ENCODE measurements at regions not wholly inside any gene's neighbourhood (a gene's known extent, or its start where the extent isn't known, plus 50 kb on each side); places are given as distances from the start of the nearest gene placed in this dataset.

DNA sequence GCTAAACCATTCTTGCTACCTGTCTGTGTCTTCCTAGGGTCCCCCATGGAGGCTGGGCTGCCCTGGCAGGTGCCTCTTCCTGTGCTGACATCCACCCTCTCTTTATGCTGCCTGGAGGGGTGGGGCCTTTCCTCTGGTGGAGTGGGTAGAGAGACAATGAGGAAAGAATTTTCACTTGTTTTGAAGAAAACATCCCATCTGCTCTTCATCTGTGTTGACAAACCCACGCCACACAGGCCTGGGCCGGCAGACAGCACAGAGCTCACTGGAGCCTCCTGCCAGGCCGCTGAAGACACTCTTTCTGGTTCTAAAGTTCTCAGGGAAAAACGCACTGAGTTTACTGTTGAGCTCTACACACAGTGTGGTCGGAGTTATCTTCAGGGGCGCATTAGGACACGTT is 328.2 kb downstream of the GLRX3 start:
- Histone ChIP-seq H3K4me1 (ENCODE audit: control insufficient read depth in 1 of 2, insufficient read depth in 1 of 2, low read depth in 1 of 2, low read length in 1 of 2) (no peaks in the 10 kb centered on the region), H3K4me3 (ENCODE audit: low read depth in 1 of 2, low read length in 1 of 2) (no peak overlapping the region), H3K27ac (no peak overlapping the region), H3K36me3 (no peaks in the 10 kb centered on the region), H3K27me3 (no peaks in the 10 kb centered on the region), H3K9me3 (no peaks in the 10 kb centered on the region)
- TF ChIP-seq, protein P1, sequence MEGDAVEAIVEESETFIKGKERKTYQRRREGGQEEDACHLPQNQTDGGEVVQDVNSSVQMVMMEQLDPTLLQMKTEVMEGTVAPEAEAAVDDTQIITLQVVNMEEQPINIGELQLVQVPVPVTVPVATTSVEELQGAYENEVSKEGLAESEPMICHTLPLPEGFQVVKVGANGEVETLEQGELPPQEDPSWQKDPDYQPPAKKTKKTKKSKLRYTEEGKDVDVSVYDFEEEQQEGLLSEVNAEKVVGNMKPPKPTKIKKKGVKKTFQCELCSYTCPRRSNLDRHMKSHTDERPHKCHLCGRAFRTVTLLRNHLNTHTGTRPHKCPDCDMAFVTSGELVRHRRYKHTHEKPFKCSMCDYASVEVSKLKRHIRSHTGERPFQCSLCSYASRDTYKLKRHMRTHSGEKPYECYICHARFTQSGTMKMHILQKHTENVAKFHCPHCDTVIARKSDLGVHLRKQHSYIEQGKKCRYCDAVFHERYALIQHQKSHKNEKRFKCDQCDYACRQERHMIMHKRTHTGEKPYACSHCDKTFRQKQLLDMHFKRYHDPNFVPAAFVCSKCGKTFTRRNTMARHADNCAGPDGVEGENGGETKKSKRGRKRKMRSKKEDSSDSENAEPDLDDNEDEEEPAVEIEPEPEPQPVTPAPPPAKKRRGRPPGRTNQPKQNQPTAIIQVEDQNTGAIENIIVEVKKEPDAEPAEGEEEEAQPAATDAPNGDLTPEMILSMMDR (IDR thresholded peaks at IDR 0.05) = no peak

DNA sequence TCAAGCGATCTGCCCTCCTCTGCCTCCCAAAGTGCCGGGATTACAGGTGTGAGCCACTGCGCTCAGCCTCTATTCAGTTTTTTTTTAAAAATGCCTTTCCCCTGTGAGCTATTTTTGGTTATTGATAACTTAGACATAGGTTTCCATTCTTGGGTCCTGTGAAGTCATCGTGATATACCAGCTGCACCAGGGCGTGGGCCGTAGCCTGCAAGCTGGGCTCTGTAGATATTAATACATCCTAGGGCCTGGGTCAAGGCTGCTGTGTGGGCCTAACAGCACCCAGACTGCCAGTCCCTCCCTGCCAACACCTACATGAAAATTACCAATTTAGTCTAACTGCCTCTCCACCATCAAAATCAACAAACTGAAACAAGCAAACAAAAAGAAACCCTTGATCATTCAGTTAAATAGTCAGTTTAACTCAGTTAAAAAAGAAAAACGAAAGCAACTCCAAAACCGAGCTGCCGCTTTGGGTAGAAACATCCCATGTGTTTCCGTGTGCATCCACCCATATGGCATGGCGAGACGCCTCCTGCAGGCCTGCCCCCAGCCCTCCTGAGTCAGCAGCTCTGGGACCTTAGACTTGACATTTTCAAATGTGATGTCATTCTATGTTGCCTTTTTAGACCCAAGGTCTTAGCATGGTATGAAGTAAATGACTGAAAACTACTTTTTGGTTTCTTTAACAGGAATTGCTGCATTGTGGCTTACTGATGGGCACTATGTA is 330.2 kb downstream of the GLRX3 start:
- H3K9me3 ChIP-seq = no peaks in the 10 kb centered on the region
- TF ChIP-seq, protein P1 (IDR thresholded peaks at IDR 0.05) = no peak
- no peaks in the 10 kb centered on the region for H3K36me3 ChIP-seq
- no peak overlapping the region for H3K27ac ChIP-seq
- H3K4me1 ChIP-seq (ENCODE audit: control insufficient read depth in 1 of 2, insufficient read depth in 1 of 2, low read depth in 1 of 2, low read length in 1 of 2) = no peaks in the 10 kb centered on the region
- no peak overlapping the region for H3K4me3 ChIP-seq (ENCODE audit: low read depth in 1 of 2, low read length in 1 of 2)
- no peaks in the 10 kb centered on the region for H3K27me3 ChIP-seq

DNA sequence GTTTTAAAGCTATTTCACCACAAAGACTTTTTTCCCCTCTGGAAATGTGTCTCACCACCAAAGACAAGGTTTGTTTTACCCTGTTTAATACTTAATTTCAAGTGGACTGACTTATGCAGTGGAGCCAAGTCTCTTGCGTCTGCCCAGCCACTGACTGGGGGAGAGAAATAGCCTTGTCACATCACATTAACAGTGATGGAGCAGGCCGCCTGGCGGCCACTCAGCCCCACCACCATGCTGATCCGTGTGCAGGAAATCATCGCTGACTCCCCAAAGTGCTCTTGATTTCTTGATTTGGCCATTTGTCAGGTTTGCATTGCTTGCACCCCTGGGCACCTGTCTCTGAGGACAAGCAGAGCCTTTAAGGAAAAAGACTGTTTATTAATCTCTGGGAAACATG is 334.1 kb downstream of the GLRX3 start:
- no peaks in the 10 kb centered on the region for H3K4me1 ChIP-seq (ENCODE audit: control insufficient read depth in 1 of 2, insufficient read depth in 1 of 2, low read depth in 1 of 2, low read length in 1 of 2)
- no peak overlapping the region for H3K27ac ChIP-seq
- no peaks in the 10 kb centered on the region for H3K9me3 ChIP-seq
- no peaks in the 10 kb centered on the region for H3K27me3 ChIP-seq
- TF ChIP-seq, protein P1 (IDR thresholded peaks at IDR 0.05) = no peak
- no peaks in the 10 kb centered on the region for H3K36me3 ChIP-seq
- H3K4me3 ChIP-seq (ENCODE audit: low read depth in 1 of 2, low read length in 1 of 2) = no peak overlapping the region

DNA sequence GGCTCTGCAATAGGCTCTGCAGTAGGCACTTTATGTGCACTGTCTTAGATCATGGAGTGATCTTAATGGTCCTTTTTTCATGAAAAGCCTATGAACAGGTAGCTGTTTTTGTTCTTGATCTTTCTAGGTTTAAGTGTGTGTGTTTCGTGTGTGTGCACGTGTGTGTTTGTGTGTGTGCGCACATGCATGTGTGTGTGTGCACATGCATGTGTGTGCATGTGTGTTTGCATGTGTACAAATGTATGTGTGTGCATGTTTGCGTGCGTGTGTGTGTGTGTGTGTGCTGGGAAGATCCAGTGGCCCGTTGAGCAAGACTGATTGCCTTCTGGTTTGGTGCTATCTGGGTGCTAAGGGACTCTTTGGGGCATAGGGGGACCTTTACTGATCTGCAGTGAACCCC is 334.8 kb downstream of the GLRX3 start:
- H3K4me1 ChIP-seq (ENCODE audit: control insufficient read depth in 1 of 2, insufficient read depth in 1 of 2, low read depth in 1 of 2, low read length in 1 of 2) = no peaks in the 10 kb centered on the region
- no peaks in the 10 kb centered on the region for H3K27me3 ChIP-seq
- H3K9me3 ChIP-seq = no peaks in the 10 kb centered on the region
- no peak overlapping the region for H3K4me3 ChIP-seq (ENCODE audit: low read depth in 1 of 2, low read length in 1 of 2)
- H3K36me3 ChIP-seq = no peaks in the 10 kb centered on the region
- TF ChIP-seq, protein P1 (IDR thresholded peaks at IDR 0.05) = no peak
- no peak overlapping the region for H3K27ac ChIP-seq

DNA sequence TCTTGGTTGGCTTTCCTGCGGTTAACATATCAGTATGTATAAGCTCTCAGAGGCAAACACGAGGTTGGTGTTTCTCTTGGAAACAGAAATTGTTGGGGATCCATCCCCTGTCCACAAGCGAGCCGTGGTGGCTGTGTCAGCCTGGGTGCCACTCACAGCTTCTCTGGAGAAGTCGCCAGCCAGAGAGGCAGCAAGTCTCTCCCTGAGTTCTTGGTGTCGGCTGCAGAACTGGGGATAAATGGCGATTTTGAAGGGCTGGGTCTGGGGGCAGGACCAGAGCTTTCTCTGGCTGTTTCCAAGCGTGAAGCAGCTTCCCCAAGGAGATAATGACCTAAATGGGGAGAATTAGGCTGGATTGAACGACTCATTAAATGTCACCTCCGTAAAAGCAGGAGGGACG is 335.3 kb downstream of the GLRX3 start:
- TF ChIP-seq, protein P1 (IDR thresholded peaks at IDR 0.05) = no peak
- Histone ChIP-seq H3K36me3 (no peaks in the 10 kb centered on the region), H3K4me3 (ENCODE audit: low read depth in 1 of 2, low read length in 1 of 2) (no peak overlapping the region), H3K4me1 (ENCODE audit: control insufficient read depth in 1 of 2, insufficient read depth in 1 of 2, low read depth in 1 of 2, low read length in 1 of 2) (no peaks in the 10 kb centered on the region), H3K27ac (no peak overlapping the region), H3K27me3 (no peaks in the 10 kb centered on the region), H3K9me3 (no peaks in the 10 kb centered on the region)
